Liver (tissue), 2 donors: ENCODE measurements at regions not wholly inside any gene's neighbourhood (a gene's known extent, or its start where the extent isn't known, plus 50 kb on each side); places are given as distances from the start of the nearest gene placed in this dataset.

Experiments
- CTCF ChIP-seq: fragments of 150-350 bp; IDR thresholded peaks from 2 replicates; pipeline ENCODE4 v1.5.1; 2017; ENCODE audit warnings: improper control_type of control experiment, low read depth, low read length; ENCODE audit not compliant: missing input control
- REST ChIP-seq: IDR thresholded peaks from 2 replicates; pipeline ENCODE4 v1.6.1; 2016; ENCODE audit warnings: antibody characterized with exemption, mild to moderate bottlenecking
- donor health status: healthy.

- TF ChIP-seq CTCF (no peak), REST (no peak)
Observed at GRCh38 chr2:220580113-220580512, 952.7 kb downstream of the SLC4A3 start.
